NB4 (cell line): ENCODE measurements at regions not wholly inside any gene's neighbourhood (a gene's known extent, or its start where the extent isn't known, plus 50 kb on each side); places are given as distances from the start of the nearest gene placed in this dataset.
A peak's percentile ranks its signal among the peaks of the same experiment; 100 is the strongest.
"Not testable (repeated sequence)": the region's sequence is repeated elsewhere in the genome, so short reads cannot be mapped to it uniquely, and the experiment has no call there.

ENCODE experiments used
- DNase-seq: peaks from one replicate; pipeline ENCODE4 v3.0.0; 2010; ENCODE audit warnings: low read depth
- H3K4me3 ChIP-seq: one replicate; pipeline ENCODE4 v1.5.1; 2011; ENCODE audit warnings: mild to moderate bottlenecking, low read depth, low read length, moderate library complexity
- MYC ChIP-seq: IDR thresholded peaks from 2 replicates; pipeline ENCODE4 v1.6.1; 2011; ENCODE audit warnings: low read depth, low read length
- POLR2A ChIP-seq: IDR thresholded peaks from 2 replicates; pipeline ENCODE4 v1.6.1; 2011; ENCODE audit warnings: mild to moderate bottlenecking; ENCODE audit not compliant: insufficient read length; ENCODE audit errors: extremely low read depth
- TF ChIP-seq, protein P1 (sequence below): IDR thresholded peaks from 2 replicates; pipeline ENCODE4 v1.6.1; 2011; ENCODE audit warnings: low read depth, low read length
- TF ChIP-seq, protein P2 (sequence below): IDR thresholded peaks from one replicate; pipeline ENCODE4 v1.5.1; 2012; ENCODE audit warnings: low read depth, low read length

DNA sequence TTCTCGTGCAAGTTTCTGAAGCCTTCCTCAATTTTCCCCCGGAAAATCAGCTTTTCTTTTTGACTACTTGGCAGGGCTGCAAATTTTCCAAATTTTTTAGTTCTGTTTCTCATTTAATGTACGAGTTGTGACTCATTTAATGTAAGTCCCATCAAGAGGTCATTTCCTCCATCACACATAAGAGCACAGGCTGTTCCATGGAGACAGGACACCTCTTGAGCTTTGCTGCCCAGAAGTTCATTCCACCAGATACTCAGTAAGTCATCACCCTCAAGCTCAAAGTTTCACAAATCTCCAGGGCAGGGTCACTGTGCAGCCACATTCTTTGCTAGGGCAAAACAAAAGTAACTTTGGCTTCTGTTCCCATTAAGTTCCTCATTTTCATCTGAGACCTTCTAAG is 101.5 kb upstream of the TEKT4 start:
- no peak for TF ChIP-seq MYC
- TF ChIP-seq, protein P1, sequence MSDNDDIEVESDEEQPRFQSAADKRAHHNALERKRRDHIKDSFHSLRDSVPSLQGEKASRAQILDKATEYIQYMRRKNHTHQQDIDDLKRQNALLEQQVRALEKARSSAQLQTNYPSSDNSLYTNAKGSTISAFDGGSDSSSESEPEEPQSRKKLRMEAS, result no peak
- TF ChIP-seq, protein P2, sequence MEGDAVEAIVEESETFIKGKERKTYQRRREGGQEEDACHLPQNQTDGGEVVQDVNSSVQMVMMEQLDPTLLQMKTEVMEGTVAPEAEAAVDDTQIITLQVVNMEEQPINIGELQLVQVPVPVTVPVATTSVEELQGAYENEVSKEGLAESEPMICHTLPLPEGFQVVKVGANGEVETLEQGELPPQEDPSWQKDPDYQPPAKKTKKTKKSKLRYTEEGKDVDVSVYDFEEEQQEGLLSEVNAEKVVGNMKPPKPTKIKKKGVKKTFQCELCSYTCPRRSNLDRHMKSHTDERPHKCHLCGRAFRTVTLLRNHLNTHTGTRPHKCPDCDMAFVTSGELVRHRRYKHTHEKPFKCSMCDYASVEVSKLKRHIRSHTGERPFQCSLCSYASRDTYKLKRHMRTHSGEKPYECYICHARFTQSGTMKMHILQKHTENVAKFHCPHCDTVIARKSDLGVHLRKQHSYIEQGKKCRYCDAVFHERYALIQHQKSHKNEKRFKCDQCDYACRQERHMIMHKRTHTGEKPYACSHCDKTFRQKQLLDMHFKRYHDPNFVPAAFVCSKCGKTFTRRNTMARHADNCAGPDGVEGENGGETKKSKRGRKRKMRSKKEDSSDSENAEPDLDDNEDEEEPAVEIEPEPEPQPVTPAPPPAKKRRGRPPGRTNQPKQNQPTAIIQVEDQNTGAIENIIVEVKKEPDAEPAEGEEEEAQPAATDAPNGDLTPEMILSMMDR, result no peak
- TF ChIP-seq POLR2A, result no peak
- H3K4me3 ChIP-seq, result no peak overlapping the region
- no peak for DNase-seq

DNA sequence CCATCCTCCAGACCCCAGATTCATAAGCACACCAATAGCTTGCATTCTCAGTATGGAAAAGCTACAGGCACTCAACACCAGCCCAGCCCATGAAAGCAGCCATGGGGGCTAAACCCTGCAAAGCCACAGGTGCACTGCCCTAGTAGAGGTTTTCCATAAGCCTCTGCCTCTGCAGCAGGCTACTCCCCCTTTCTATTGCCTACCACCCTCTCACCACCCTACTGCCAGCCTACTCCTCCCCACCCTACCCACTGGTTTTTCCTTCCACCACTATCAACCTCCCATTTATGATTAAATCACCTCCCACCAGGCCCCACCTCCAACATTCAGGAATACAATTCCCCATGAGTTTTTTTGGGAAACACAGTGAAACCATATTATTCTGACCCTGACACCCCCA is 96.4 kb upstream of the TEKT4 start:
- TF ChIP-seq POLR2A (no peak), MYC (no peak)
- TF ChIP-seq, protein P1, result no peak
- TF ChIP-seq, protein P2, result no peak
- no peak overlapping the region for H3K4me3 ChIP-seq
- DNase-seq, result no peak

DNA sequence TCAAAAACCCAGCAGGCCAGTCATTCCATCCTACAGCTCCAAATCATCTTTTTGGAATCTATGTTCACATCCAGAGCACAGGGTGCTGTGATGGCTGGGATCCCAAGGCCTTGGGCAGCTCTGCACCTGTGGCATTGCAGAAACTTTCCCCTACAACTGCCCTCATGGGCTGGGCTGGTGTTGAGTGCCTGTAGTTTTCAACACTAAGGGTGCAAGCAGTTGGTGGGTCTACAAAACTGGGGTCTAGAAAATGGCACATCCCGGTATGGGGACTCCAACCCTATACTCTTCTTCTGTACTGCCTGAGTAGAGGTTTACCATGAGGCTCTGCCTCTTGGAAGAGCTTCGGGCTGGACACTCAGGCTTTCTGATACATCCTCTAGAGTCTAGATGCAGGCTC is 95.2 kb upstream of the TEKT4 start:
- no peak for DNase-seq
- TF ChIP-seq, protein P2, result no peak
- no peak for TF ChIP-seq POLR2A

DNA sequence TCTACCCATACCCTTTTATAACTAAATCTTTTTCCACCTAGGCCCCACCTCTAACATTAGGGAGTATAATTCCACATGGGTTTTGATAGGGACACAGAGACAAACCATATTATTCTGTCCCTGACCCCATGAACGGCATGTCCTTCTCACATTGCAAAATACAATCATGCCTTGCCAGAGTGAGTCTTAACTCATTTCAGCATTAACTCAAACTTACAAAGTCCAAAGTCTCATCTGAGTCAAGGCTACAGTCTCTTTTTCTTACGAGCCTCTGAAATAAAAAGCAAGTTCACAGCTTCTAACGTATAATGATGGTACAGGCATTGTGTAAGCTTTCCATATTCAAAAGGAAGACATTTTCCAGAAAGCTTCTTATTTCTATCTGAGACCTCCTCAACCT is 86.1 kb upstream of the TEKT4 start:
- not testable (repeated sequence) for H3K4me3 ChIP-seq, DNase-seq

More for the DNA sequence above, 95.2 kb upstream of the TEKT4 start:
- H3K4me3 ChIP-seq, result no peak overlapping the region

DNA sequence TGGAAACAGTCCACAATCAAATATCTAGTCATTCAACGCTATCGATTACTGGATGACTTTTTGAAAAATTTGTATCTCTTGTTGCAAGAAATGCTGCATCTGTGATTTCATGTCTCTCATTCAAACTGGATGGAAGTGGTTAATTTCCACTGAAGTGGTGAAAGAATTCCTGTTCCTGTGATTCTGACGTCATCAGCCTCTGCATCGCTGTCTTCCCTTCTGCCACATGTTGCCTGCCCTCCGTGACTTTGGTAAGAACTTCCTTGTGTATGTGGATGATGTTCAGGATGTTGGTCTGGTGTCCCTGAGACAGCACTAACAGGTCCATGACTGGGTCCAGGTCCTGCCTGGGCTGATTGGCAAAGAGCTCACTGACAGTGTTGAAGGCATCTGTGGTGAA is 84.8 kb upstream of the TEKT4 start:
- H3K4me3 ChIP-seq, DNase-seq: not testable (repeated sequence)

DNA sequence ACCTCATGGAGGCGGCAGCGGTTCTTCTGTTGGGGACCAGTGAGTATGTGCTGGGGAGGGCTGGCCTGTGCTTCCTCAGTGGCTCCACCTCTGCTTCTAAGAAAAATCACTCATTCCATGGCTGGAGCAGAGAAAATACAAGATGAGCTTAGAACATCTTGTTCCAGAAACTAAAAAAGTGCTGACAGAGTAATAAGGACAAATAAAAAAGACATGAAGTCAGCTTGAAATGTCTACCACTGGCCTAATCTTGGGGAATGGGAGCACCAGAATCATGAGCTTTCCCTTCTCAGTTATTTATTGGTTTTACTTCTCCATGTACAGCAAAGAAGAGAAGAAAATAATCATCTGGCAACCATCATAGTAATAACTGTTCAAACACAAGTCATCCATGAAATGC is 81.1 kb upstream of the TEKT4 start:
- not testable (repeated sequence) for H3K4me3 ChIP-seq, DNase-seq

DNA sequence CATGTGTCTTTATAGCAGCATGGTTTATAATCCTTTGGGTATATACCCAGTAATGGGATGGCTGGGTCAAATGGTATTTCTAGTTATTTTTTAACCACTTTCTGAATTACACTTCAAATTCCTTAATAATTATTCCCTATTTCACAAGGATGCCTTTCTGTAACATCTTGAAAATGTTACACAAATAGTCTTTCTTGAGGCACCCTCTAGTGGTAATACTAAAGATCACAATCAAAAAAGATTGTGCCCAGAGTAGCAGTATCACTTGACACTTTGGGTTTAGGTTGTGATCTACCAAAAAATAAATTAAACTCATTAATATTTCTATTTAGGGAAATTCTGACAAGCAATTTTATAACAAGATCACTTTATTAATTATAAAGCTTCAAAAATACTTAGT is 74.0 kb upstream of the TEKT4 start:
- peak; percentile 13 for DNase-seq
- not testable (repeated sequence) for H3K4me3 ChIP-seq
